Loucy (cell line): ENCODE measurements at regions not wholly inside any gene's neighbourhood (a gene's known extent, or its start where the extent isn't known, plus 50 kb on each side); places are given as distances from the start of the nearest gene placed in this dataset.

Source experiments
- H2AFZ ChIP-seq: fragments of 200-600 bp; sonication (generic); 2 replicates; pipeline ENCODE4 v1.6.0; 2016; ENCODE audit warnings: antibody characterized with exemption, mild to moderate bottlenecking, low read length, moderate library complexity
- H3F3A ChIP-seq: fragments of 200-600 bp; 2 replicates; pipeline ENCODE4 v1.6.0; 2016; ENCODE audit warnings: antibody characterized with exemption, low read depth, mild to moderate bottlenecking
- H3K27me3 ChIP-seq: fragments of 200-600 bp; sonication (generic); 2 replicates; pipeline ENCODE4 v1.6.1; 2014; ENCODE audit warnings: low read length, mild to moderate bottlenecking; ENCODE audit not compliant: insufficient read depth, poor library complexity, severe bottlenecking
- H3K36me3 ChIP-seq: fragments of 200-600 bp; sonication (generic); 2 replicates; pipeline ENCODE4 v1.6.1; 2016; ENCODE audit warnings: low read length; ENCODE audit not compliant: insufficient read depth
- H3K4me1 ChIP-seq: fragments of 200-600 bp; sonication (generic); 2 replicates; pipeline ENCODE4 v1.5.1; 2014; ENCODE audit warnings: low read length, mild to moderate bottlenecking; ENCODE audit not compliant: insufficient read depth, poor library complexity, severe bottlenecking
- H3K4me2 ChIP-seq: fragments of 200-600 bp; sonication (generic); 2 replicates; pipeline ENCODE4 v1.6.0; 2014; ENCODE audit warnings: antibody characterized with exemption, low read length, low read depth, mild to moderate bottlenecking; ENCODE audit not compliant: poor library complexity, severe bottlenecking
- H3K4me3 ChIP-seq: fragments of 200-600 bp; sonication (generic); 2 replicates; pipeline ENCODE4 v1.5.1; 2014; ENCODE audit warnings: low read length, mild to moderate bottlenecking, mixed read lengths; ENCODE audit not compliant: poor library complexity, severe bottlenecking
- H3K79me2 ChIP-seq: fragments of 200-600 bp; sonication (generic); 2 replicates; pipeline ENCODE4 v1.6.1; 2014; ENCODE audit warnings: low read length; ENCODE audit not compliant: insufficient read depth
- H3K9ac ChIP-seq: fragments of 200-600 bp; sonication (generic); 2 replicates; pipeline ENCODE4 v1.6.0; 2014; ENCODE audit warnings: mild to moderate bottlenecking, low read depth, low read length, moderate library complexity; ENCODE audit not compliant: poor library complexity, severe bottlenecking
- H3K9me2 ChIP-seq: fragments of 200-600 bp; sonication (generic); replicated peaks from 2 replicates; pipeline ENCODE4 v1.6.1; 2016; ENCODE audit warnings: low read depth, low read length, mixed read lengths
- H3K9me3 ChIP-seq: fragments of 200-600 bp; sonication (generic); 2 replicates; pipeline ENCODE4 v1.6.1; 2014; ENCODE audit warnings: mild to moderate bottlenecking, antibody characterized with exemption, low read length, low read depth; ENCODE audit not compliant: insufficient read depth
- H4K20me1 ChIP-seq: fragments of 200-600 bp; sonication (generic); 2 replicates; pipeline ENCODE4 v1.6.0; 2014; ENCODE audit warnings: antibody characterized with exemption, low read length, mild to moderate bottlenecking; ENCODE audit not compliant: insufficient read depth, poor library complexity, severe bottlenecking
- CTCF ChIP-seq: fragments of 200-600 bp; sonication (generic); conservative IDR thresholded peaks from 2 replicates; pipeline ENCODE4 v1.5.1; 2014; ENCODE audit warnings: mild to moderate bottlenecking, antibody characterized with exemption, low read length
- EZH2phosphoT487 ChIP-seq: fragments of 200-600 bp; IDR thresholded peaks from 2 replicates; pipeline ENCODE4 v1.6.1; 2018; ENCODE audit warnings: antibody characterized with exemption, mild to moderate bottlenecking, moderate library complexity, borderline replicate concordance

DNA sequence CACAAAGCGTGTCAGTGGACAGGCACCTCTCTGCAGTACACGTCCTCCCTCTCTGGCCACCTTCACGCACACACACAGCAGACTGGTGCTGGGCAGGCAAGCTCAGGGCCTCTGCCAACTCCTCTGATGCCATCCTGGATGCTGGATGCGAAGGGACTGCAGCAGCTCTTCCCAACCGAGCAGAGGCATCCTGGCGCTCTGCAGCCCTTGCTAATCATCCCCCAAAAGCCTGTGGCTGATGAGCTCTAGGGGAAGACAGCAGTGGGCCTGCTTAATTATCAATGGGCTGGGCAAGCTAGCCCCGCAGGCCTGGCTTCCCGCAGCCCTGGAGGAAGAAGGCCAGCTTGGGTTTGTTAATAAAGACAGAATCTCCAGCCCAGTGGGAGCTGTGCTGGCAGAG, 71.3 kb upstream of the TEX51 start:
- Histone ChIP-seq H3K9me3 (no peaks in the 10 kb centered on the region), H3K9me2 (no peaks in the 10 kb centered on the region), H4K20me1 (no peaks in the 10 kb centered on the region), H2AFZ (no peak overlapping the region), H3K79me2 (no peaks in the 10 kb centered on the region), H3K4me2 (no peak overlapping the region), H3K27me3 (no peaks in the 10 kb centered on the region), H3K4me3 (no peak overlapping the region), H3K9ac (no peak overlapping the region), H3F3A (no peaks in the 10 kb centered on the region), H3K36me3 (no peaks in the 10 kb centered on the region), H3K4me1 (no peaks in the 10 kb centered on the region)
- TF ChIP-seq EZH2phosphoT487 (no peak), CTCF (no peak)

DNA sequence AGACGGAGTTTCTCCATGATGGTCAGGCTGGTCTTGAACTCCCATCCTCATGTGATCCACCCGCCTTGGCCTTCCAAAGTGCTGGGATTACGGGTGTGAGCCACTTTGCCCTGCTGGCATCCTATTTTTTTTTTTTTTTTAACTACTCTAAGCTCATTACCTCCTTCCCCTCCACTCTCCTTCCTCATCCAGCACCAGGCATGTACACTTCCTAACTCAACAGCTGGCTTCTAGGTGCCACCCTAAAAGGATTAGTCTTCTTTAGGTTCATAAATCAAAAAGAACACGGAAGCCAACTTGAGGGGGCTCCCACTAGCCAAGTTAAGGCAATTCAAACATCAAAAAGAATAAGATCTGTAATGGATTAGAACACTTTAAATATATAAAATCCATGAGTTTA, 70.6 kb upstream of the TEX51 start:
- Histone ChIP-seq H2AFZ (no peak overlapping the region), H3K9me2 (no peaks in the 10 kb centered on the region), H3K9ac (no peak overlapping the region), H4K20me1 (no peaks in the 10 kb centered on the region), H3K9me3 (no peaks in the 10 kb centered on the region), H3K79me2 (no peaks in the 10 kb centered on the region), H3F3A (no peaks in the 10 kb centered on the region), H3K4me3 (no peak overlapping the region), H3K4me1 (no peaks in the 10 kb centered on the region), H3K4me2 (no peak overlapping the region), H3K36me3 (no peaks in the 10 kb centered on the region), H3K27me3 (no peaks in the 10 kb centered on the region)
- no peak for TF ChIP-seq EZH2phosphoT487
- TF ChIP-seq CTCF = no peak

- H3K4me3 ChIP-seq = no peak overlapping the region
- H3K4me2 ChIP-seq = no peak overlapping the region
- TF ChIP-seq EZH2phosphoT487 = no peak
- TF ChIP-seq CTCF = no peak
- H3K36me3 ChIP-seq = no peaks in the 10 kb centered on the region
- H3K9ac ChIP-seq = no peak overlapping the region
- H3K9me3 ChIP-seq = no peaks in the 10 kb centered on the region
- no peaks in the 10 kb centered on the region for H3K79me2 ChIP-seq
- H4K20me1 ChIP-seq = no peaks in the 10 kb centered on the region
- no peak overlapping the region for H2AFZ ChIP-seq
- H3K27me3 ChIP-seq = no peaks in the 10 kb centered on the region
- H3K4me1 ChIP-seq = no peaks in the 10 kb centered on the region
- H3F3A ChIP-seq = no peaks in the 10 kb centered on the region
- H3K9me2 ChIP-seq = no peaks in the 10 kb centered on the region
Measured at GRCh38 chr2:126828491-126828890, 70.2 kb upstream of the TEX51 start.
